GM21619 (cell line): ENCODE measurements at regions not wholly inside any gene's neighbourhood (a gene's known extent, or its start where the extent isn't known, plus 50 kb on each side); places are given as distances from the start of the nearest gene placed in this dataset.

Experiments
- ATAC-seq: cut with Tn5 transposase; IDR thresholded peaks from one replicate; pipeline ENCODE4 v1.9.1; 2021; ENCODE audit not compliant: unreplicated experiment

DNA sequence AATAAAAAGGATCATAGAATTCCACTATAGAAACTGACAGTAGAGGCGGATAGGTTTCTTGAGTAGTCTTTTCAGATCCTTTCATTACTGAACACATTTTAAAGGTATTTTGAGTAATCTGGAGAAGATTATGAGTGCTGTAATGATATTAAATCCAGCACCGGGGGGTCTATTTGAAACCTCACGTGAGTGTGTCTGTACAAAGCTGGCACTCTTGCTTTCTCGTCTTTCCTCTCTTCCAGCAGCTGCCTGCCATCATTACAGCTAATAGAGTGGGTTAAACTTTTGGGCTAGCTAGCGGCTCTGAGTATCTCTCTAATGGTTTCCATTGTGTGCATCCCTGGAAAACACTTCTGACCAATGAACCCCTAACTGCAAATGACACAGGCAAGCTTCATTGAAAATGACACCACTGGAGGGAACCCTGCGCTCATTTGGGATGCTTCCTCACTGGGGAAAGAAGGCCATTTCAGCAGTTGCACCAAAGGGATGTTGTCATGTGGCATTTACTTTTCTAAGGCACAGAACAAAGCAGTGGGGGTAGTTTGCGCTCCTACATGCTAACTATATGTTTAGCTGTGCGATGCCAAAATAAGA, 101.0 kb downstream of the HRH4 start:
- ATAC-seq: no peak

DNA sequence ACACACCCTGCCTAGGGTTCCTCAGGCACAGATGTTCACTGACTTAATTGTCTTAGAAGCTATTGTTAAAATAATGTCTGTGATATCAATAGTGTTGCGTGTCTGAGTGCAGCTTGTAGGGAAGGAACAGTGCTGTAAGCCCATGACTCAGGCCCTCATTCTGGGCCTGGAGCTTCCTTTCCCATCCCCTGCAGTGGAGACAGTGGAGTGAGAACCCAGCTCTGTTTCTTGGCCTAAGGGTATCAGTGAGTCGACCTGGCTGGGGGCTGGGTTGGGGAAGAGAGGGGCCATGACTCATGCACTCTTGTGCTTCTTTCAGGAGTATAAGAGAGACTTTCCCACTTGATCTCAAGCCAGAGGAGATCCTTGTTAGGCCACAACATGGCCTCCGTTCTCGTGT, 106.8 kb downstream of the HRH4 start:
- ATAC-seq: no peak

DNA sequence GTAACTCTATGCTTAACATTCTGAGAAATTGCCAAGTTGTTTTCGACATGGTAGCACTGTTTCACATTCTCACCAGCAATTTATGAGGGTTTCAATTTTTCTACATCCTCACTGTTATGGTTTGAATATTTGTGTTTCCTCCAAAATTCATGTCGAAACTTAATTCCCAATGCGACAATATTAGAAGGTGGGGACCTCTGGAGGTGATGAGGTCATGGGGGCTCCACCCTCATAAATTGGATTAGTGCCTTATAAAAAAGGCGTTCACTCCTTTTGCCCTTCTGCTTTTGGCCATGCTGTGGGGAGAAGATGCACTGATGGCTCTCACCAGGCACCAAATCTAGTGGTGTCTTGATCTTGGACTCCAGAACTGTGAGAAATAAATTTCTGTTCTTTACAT, 110.3 kb downstream of the HRH4 start:
- ATAC-seq: no peak

DNA sequence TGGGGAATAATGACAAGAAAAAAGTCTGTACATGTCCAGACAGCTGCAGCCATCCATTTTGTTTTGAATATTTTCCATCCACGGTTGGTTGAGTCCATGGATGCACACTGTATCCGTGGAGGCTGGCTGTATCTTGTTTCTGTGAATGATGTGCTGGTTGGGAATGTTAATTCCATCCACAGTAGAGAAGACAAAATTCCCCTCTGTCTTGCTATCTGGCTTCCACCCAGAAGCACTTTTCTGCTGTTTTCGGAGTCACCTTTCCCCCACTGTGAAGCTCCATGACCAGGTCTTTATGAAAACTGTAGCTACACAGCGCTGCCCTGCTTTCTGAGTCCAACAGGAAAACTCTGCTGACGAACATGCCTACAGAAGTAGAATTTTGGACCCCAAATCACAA, 122.3 kb downstream of the HRH4 start:
- ATAC-seq: no peak

DNA sequence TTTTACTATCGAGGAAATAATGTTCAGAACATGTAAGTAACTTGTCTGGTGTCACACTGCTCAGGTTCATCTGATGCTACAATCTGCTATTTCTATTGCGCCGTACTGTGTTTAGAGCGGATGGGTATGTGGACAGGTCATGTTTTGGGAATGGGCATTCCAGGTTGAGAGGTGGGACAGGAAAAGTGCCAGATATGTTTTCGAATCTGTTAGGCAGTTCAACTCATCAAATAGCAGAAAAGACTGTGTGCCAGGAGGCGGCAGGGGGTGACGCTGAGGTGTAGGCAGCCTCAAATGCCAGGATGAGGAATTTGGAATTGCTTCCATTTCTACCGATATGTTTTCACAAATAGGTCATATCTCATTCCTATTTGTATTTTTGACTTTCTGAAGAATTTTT, 123.8 kb downstream of the HRH4 start:
- no peak for ATAC-seq

DNA sequence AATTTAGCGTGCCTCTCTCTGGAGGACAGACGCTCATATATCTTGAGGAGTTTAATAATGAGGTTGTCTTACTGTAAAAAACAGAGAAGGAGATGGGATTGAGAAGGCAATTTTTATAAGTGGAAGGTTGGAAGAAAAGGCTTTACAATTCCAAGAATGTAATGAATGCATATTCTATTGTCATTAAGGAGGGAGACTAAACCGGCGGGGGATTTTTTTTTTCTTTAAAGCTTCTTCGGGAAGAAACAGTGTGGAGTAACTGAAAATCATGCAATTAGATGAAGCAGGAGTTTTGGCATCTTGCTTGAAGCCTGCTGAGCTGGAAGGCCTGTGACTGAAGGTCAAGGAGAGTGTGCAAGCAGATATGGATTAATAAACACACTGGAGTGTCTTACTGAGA, 124.4 kb downstream of the HRH4 start:
- ATAC-seq: no peak

DNA sequence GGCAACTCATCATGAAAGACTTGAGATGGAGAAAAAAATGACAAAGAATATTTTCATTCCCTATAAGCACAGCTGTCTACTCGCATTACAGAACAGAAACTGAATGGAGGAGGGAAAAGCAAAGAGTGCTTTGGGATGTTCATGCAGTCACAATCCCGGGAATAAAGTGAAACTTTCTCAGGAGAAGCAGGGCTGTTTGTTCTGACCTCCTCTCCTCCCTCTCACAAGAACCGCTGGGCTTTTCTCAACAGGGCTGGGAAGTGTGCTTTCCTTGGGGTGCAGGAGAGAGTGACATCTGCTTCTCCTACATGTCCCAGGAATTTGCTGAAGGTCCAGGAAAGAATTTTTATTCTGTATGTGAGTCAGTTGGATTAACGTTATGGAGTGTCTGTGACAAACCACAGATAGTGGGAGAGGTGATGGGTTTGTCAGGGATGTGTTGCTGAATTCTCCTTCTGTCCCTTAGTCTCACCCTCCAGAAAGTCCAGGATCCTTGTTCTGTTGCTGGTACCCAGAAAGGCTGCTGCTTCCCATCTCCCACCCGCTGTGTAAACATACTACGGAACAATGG, 125.6 kb downstream of the HRH4 start:
- no peak for ATAC-seq

DNA sequence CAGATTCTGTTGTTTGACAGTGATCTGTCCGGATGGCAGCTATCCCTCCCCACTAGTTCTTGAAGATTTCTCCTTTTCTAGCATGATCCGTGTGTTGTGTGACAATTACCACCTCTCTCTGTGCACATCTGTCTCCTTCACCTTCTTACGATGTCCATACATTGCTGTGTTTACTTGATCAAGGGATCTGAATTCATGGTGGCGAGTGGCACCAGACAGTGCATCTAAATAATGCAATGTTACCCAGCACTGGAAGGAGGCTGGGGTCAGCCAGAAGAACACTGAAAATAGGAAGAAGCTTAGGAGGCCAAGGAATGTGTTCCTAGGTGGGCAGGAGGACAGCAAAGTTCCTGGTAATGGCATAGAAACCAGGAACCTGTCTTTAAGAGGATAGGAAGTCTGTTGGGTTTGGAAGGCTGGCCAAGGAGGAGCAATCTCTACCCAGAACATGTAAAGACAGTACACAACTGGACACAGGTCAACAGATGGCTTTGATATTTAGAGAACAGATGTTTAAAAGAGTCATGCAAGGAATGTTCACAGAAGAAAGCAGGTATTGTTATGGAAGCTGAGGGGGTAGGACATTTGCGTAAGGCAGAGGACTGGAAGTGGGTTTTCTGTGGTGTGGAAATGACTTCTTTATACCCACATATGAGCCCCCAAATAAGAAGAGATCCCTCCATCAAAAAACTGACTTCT, 126.4 kb downstream of the HRH4 start:
- ATAC-seq: no peak

DNA sequence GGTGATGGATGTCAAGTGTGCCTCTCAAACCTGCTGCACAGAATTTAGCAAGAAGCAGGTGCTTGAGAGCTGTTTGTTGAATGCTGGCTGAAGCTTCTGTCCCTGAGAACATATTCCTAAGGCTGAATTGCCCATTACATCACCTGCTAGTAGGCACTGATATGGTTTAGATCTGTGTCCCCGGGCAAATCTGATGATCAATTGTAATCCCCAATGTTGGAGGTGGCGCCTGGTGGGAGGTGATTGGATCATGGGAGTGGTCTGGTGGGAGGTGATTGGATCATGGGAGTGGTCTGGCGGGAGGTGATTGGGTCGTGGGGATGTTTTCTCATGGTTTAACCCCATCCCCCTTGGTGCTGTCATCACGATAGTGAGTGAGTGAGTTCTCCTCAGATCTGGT, 128.0 kb downstream of the HRH4 start:
- ATAC-seq: no peak

DNA sequence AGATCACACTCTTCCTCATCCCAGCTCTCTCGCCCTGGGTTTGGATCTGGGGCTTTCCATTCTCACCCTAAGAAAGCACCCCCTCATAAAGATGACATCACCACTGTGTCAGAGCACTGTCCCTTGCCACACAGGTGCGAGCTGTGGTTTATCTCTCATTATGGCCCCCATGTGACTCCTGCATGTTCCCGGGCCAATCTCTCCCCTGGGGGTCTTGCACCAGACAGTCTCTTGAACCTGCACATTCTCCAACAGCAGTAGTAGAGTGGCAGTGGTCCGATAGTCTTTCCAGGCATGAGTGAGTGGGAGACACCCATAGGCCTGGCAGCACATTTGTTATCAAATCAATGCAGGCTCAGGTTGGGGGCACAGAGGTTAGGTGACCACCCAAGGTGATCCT, 130.5 kb downstream of the HRH4 start:
- ATAC-seq: no peak

DNA sequence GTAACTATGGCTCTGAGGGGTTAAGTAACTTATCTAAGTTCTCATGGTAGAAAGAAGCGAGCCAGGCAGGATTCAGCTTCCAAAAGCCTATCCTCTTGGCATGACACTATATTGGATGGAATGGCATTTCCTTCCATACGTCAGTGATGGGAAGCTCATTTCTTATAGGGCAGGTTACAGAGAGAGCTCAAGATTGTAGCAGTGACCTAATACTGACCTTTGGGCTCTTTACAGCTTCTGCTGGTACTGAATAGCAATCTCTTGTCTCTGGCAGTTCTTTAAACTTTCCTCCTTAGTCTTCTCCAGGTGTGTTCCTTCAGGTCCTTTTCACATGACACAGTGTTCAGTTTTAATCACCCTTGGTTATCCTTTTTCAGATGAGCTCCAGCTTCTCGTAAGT, 133.0 kb downstream of the HRH4 start:
- ATAC-seq: no peak

DNA sequence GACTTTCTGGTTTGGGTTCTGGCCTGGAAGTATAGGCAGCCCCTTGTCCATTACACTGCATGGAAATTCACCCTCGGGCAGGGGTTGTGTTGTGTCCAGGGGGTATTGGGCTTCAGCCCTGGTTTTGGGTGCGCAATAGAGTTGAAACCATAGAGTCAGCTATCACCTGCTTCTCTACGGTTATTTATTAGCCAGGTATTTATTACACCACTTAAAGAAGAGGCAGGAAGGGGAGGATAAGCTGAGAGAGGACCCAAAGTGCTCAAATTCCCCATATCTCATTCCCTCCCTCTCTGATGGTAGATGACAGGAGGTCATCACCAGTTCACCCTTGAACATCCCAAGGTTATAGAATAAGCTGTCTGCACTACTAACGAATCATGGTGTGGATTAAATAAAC, 133.4 kb downstream of the HRH4 start:
- no peak for ATAC-seq

DNA sequence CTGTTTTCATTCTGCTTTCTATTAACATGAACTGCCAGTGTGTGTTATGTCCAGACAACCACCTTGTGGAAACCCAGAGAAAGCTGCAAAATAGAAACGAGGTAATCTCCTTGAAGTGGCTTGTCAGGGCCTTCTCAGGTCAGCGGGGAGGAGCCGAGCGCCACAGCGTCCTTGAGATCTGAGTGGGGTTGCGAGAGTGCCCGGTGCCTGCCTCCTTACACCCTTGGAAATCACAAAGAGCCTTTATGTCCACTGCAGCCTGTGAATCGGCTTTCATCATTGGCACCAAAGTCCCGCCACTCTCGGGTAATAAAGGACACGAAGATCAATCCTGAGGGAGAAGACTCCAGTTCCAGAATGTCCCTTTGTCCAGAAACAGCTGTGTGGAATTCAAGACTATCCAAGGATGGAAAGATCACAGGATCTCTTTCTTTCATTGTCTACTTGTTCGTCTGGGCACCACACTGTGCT, 135.2 kb downstream of the HRH4 start:
- no peak for ATAC-seq

DNA sequence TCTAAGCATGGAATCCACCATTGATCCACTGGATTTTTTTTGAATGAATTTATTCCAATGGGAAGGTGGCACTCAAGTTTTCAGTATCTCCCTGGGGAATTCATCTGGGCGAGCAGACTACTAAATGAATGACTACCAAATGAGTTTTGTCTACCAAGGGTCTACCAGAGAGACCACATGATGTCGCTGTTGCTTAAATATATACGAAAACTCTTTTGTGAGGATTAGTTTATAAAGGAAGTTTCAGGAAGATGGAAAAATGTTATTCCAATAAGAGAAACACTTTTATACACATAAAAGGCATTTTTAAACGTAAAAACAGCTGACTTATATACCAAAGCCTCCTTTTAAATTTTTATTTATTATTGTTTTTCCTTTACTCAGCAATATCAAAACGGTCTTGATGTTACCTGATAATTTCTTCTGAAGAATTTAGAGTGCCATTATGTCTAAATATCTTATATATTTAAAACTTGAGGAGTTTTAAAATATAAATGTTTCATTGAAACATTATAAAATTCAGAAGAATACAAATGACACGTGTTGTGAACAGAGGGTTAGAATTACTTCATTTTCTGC, 139.7 kb downstream of the HRH4 start:
- no peak for ATAC-seq

DNA sequence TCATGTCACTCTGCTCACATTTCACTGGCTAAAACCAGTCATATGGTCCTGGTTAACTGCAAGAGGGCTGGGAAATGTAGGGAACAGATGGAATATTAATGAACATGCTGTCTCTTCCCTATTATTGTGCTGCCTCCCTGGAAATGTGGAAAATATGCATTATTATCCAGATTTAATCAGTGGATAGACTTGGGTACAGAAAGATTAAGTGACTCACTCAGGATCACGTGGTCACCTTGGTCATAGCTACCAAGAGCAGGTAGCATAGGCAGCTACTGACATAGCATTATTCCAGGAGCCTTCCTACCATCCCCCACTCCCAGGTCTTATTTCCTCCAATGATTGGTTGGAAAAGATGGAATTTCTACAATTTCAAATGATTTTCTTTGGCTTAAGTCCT, 141.1 kb downstream of the HRH4 start:
- ATAC-seq: no peak

DNA sequence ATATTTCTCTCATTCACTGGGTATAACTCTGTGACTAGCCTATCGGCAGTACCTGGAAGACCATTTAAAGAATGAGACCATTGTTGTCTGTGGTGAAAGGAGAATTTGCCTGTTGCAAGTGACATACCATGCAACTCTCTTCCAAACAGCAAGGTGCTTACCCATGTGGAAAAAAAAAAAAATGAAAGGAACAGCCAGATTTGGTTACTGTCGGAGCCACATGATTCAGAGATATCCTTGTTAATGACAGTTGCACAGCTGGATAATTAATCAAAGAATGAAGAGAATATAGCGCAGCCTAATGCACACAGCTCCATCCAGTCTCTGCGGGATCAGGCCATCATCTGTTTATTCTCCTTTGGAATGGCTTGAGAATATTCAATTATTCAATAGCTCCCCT, 141.8 kb downstream of the HRH4 start:
- ATAC-seq: no peak

DNA sequence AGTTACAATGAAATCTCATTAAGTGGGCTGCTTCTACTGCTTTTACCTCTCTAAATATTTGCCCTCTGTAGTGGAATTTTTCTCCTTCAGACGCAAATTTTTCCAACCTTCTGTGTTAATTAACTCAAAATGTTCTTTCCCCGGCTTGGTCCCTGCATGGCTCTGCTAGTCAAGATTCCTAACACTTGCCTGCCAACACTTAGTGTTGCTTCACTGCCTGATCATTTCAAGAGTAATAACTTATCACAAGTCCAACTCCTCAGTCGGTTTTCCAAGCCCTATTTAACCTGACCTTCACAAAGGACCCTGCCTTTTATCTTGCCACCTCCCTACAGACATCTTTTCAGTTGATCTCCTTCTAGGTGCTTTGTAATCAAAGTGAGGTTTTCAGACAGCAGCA, 142.7 kb downstream of the HRH4 start:
- ATAC-seq: no peak

DNA sequence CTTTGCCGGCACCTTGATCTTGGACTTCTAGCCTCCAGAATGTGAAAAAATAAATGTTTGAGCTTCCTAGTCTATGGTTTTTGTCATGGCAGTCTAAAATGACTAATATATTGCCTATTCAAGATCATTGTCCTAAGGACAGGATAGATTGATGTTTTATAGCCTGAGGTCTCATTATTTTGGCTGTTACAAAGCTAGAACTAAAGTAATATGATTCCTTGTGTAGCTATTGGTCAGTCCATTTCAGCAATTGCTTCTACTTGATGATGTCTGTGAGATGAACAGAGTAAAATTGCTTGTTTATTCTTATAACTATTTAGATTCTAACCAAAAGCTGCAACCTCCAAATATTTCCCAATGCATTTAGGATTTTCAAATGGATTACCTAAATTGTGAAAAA, 145.0 kb downstream of the HRH4 start:
- no peak for ATAC-seq

DNA sequence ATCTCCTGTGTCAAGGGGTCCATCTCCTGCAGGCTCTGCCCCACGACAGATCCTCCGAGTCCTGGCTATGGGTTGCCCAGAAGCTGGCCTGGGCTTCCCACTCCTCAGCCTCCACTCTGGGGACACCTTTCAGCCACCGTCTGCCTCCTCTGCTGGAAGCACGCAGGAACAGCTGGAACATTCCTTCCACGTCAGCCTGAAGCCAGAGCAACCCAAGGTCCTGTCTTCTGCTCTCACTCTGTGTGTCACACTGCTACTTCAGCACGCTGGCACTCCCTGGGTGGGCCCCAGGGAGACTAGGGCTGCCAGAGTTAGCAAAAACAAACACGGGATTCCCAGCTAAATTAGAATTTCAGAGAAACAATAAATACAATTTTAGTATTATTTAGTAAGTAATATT, 148.8 kb downstream of the HRH4 start:
- no peak for ATAC-seq

DNA sequence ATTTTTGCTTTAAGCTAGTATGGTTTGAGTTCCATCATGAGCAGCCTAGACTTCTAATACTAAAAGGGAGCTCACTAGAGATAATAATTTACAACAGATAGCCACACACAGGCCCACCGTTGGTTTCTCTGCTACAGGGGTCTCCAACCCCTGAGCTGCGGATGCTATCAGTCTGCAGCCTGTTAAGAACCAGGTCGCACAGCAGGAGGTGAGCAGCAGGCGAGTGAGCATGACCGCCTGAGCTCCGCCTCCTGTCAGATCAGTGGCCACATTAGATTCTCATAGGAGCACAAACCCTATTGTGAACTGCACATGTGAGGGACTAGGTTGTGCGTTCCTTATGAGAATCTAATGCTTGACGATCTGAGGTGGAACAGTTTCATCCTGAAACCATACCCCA, 150.6 kb downstream of the HRH4 start:
- no peak for ATAC-seq

DNA sequence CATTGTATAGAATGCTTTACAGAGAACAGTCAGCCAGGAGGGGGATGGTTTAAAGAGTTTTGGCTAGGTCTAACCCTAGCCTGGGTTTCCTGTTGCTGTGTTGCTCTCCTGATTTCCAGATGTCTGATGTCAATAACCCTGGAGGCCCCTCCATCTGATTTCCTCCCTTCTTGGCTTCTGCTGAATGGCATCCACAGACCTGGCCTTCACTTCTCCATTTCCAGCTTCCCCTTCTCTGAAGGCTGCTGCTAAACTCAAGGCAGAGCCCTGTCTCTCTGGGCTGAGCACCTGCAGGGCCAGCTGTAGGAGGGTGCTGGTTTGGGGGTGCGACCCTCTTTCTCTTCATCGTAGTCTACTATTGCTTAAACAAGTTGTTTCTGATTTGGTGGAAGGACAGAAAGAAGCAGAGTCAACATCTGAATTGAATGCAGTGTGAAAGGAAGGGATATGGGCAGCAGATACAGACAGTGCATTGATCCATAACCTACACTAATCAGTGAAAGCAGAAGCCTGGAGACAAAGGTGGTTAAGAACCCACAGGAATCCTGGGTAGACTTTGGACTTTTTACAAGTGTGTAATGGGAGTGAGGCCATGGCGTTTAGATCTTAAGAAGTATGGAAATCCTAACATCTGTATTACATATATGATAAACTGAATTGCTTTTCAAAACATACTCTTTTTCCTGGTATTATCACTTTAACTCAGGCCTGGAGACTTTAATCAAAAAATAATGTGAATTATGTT, 153.6 kb downstream of the HRH4 start:
- no peak for ATAC-seq

DNA sequence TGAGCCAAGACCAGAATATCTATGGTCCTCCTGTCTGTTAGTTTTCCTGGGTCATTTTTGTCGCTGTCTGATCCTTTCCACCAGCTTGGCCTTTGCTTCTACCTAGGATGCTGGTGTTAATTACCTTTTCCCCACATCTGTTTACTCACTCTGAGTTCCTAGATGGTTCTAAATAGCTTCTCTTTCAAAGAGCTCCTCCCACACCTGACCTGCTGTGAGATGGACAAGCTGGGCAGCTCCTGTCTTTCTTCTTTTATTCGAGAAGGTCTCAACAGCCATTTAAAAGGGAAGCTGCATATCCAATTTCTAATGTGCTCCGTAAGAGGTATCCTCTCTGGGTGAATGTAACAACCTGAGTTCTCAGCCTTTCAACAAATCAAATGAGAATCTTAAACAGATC, 156.2 kb downstream of the HRH4 start:
- no peak for ATAC-seq
